Keratinocyte (primary cell): ENCODE measurements at regions not wholly inside any gene's neighbourhood (a gene's known extent, or its start where the extent isn't known, plus 50 kb on each side); places are given as distances from the start of the nearest gene placed in this dataset.

Experiments
- DNase-seq: peaks from one replicate; pipeline ENCODE4 v3.0.0-alpha.2; 2011; ENCODE audit warnings: low read depth, missing footprints, low spot score
- FAIRE-seq: peaks from 2 replicates; lab custom pipeline; 2011; peaks lifted over from hg19 to GRCh38; lab: Jason Lieb, UNC
- H2AFZ ChIP-seq: 2 replicates; pipeline ENCODE4 v1.6.0; 2012; ENCODE audit warnings: low read length, control low read depth, inconsistent platforms; ENCODE audit not compliant: control insufficient read depth
- H3K27ac ChIP-seq: 2 replicates; pipeline ENCODE4 v1.5.1; 2011; ENCODE audit warnings: low read length; ENCODE audit not compliant: control insufficient read depth, insufficient read depth
- H3K27me3 ChIP-seq: 3 replicates; pipeline ENCODE4 v1.6.0; 2011; ENCODE audit warnings: low read length; ENCODE audit not compliant: control insufficient read depth, insufficient read depth; ENCODE audit errors: extremely low read depth
- H3K36me3 ChIP-seq, 2 experiments: 2 replicates in 1 of 2; 3 replicates in 1 of 2; pipeline ENCODE4 v1.5.1; 2011; ENCODE audit warnings: low read length in 2 of 2, mild to moderate bottlenecking in 1 of 2; ENCODE audit not compliant: control insufficient read depth in 2 of 2, insufficient read depth in 2 of 2; ENCODE audit errors: extremely low read depth in 1 of 2
- H3K4me1 ChIP-seq: 3 replicates; pipeline ENCODE4 v1.5.1; 2011; ENCODE audit warnings: low read length; ENCODE audit not compliant: control insufficient read depth, insufficient read depth; ENCODE audit errors: extremely low read depth
- H3K4me2 ChIP-seq: 3 replicates; pipeline ENCODE4 v1.6.0; 2011; ENCODE audit warnings: low read depth, low read length; ENCODE audit not compliant: control insufficient read depth, insufficient read depth; ENCODE audit errors: extremely low read depth
- H3K4me3 ChIP-seq, 3 experiments: fragments of 200-600 bp in 1 of 3; sonication (generic) in 1 of 3; 2 replicates in 2 of 3; 3 replicates in 1 of 3; pipeline ENCODE4 v1.5.1; 2011 to 2016; ENCODE audit warnings: low read length in 3 of 3, mild to moderate bottlenecking in 3 of 3, control low read depth in 2 of 3, inconsistent platforms in 1 of 3, low read depth in 1 of 3, mixed read lengths in 1 of 3, mixed run types in 1 of 3, moderate library complexity in 1 of 3; ENCODE audit not compliant: control insufficient read depth in 2 of 3, insufficient read depth in 2 of 3; ENCODE audit errors: extremely low read depth in 1 of 3
- H3K79me2 ChIP-seq: 2 replicates; pipeline ENCODE4 v1.6.0; 2012; ENCODE audit warnings: low read length; ENCODE audit not compliant: control insufficient read depth, insufficient read depth
- H3K9ac ChIP-seq: 3 replicates; pipeline ENCODE4 v1.6.0; 2011; ENCODE audit warnings: low read length; ENCODE audit not compliant: control insufficient read depth, insufficient read depth; ENCODE audit errors: extremely low read depth
- H3K9me1 ChIP-seq: 3 replicates; pipeline ENCODE4 v1.6.0; 2011; ENCODE audit warnings: low read length; ENCODE audit not compliant: control insufficient read depth, insufficient read depth; ENCODE audit errors: extremely low read depth
- H3K9me3 ChIP-seq: 2 replicates; pipeline ENCODE4 v1.5.1; 2012; ENCODE audit warnings: low read depth, low read length; ENCODE audit not compliant: control insufficient read depth
- H4K20me1 ChIP-seq: 3 replicates; pipeline ENCODE4 v1.6.0; 2011; ENCODE audit warnings: low read length; ENCODE audit not compliant: control insufficient read depth, insufficient read depth; ENCODE audit errors: extremely low read depth
- EZH2 ChIP-seq: IDR thresholded peaks from one replicate; pipeline ENCODE4 v1.6.1; 2012; ENCODE audit warnings: inconsistent platforms, mild to moderate bottlenecking, low read length, moderate library complexity
- dilution Hi-C: fragments of 300-500 bp; cut with MboI; formaldehyde crosslinking; loops from one replicate; pipeline ENCODE4 v1.7.0; 2020; ENCODE audit warnings: low sequenced_read_pairs; ENCODE audit not compliant: extremely low pct_ligation_motif_present
- TF ChIP-seq, protein P1 (sequence below), 3 experiments: IDR thresholded peaks in 1 of 3; conservative IDR thresholded peaks in 1 of 3; optimal IDR thresholded peaks in 1 of 3; 2 replicates in 2 of 3; 3 replicates in 1 of 3; pipeline versions ENCODE3 to v1.5.1; 2011; ENCODE audit warnings: low read length in 3 of 3, mild to moderate bottlenecking in 3 of 3, moderate library complexity in 2 of 3, control low read depth in 1 of 3, inconsistent platforms in 1 of 3; ENCODE audit not compliant: insufficient read depth in 2 of 3; ENCODE audit errors: extremely low read depth in 1 of 3

DNA sequence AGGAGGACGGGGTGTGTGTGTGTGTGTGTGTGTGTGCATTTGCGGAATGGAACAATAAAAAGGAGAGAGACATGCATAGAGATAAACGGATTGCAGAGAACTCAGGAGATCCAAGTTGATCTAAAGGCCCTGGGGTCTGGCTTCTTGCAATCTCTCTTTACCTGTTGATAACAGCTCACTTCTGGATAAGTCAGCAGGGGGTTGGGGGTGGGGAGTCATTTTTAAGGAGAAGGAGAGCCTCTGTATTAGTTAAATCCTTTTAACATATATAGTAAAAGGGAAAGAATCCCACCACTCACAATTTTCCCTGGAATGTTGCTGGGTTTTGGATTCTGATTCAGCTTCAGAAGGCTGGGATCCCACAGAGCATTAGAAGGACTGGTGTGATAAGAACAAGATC is 87.5 kb upstream of the MITF start:
- Histone ChIP-seq H3K79me2 (no peaks in the 10 kb centered on the region), H4K20me1 (no peaks in the 10 kb centered on the region), H3K27me3 (no peaks in the 10 kb centered on the region), H3K4me3 (no peak overlapping the region), H2AFZ (no peak overlapping the region), H3K36me3 (no peaks in the 10 kb centered on the region), H3K4me1 (peaks cover 13% of the 10 kb centered on the region), H3K9me1 (no peaks in the 10 kb centered on the region), H3K9me3 (no peaks in the 10 kb centered on the region), H3K27ac (no peak overlapping the region), H3K9ac (no peak overlapping the region), H3K4me2 (no peak overlapping the region)
- DNase-seq (no peak), FAIRE-seq (no peak)
- dilution Hi-C loops: no loop called here
- TF ChIP-seq, protein P1, sequence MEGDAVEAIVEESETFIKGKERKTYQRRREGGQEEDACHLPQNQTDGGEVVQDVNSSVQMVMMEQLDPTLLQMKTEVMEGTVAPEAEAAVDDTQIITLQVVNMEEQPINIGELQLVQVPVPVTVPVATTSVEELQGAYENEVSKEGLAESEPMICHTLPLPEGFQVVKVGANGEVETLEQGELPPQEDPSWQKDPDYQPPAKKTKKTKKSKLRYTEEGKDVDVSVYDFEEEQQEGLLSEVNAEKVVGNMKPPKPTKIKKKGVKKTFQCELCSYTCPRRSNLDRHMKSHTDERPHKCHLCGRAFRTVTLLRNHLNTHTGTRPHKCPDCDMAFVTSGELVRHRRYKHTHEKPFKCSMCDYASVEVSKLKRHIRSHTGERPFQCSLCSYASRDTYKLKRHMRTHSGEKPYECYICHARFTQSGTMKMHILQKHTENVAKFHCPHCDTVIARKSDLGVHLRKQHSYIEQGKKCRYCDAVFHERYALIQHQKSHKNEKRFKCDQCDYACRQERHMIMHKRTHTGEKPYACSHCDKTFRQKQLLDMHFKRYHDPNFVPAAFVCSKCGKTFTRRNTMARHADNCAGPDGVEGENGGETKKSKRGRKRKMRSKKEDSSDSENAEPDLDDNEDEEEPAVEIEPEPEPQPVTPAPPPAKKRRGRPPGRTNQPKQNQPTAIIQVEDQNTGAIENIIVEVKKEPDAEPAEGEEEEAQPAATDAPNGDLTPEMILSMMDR (optimal IDR thresholded peaks at IDR 0.05 in 1 of 3, IDR thresholded peaks at IDR 0.05 in 1 of 3, conservative IDR thresholded peaks at IDR 0.05 in 1 of 3; ENCODE audit: extremely low read depth in 1 of 3, insufficient read depth in 2 of 3, low read length in 3 of 3): no peak
- TF ChIP-seq EZH2: no peak

DNA sequence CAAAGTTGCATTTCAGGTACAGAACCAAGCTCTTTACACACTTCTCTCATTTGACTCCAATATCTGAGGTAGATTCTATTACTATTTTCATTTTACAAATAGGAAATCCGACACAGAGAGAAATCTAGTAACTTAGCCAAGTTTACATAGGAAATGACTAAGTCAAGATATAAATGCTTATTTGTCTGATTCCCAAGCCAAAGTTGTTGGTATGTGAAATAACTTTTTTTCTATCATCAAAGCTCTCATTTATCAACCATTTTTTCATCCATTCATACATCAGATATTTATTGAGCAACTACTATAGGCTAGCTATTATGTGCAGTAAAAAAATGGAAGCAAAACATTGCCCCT is 89.2 kb upstream of the MITF start:
- dilution Hi-C loops: no loop called here
- H3K4me3 ChIP-seq: no peak overlapping the region
- TF ChIP-seq EZH2: no peak
- TF ChIP-seq, protein P1 (optimal IDR thresholded peaks at IDR 0.05 in 1 of 3, IDR thresholded peaks at IDR 0.05 in 1 of 3, conservative IDR thresholded peaks at IDR 0.05 in 1 of 3; ENCODE audit: extremely low read depth in 1 of 3, insufficient read depth in 2 of 3, low read length in 3 of 3): no peak
- peak overlapping the region; percentile 7 for H3K4me2 ChIP-seq
- no peaks in the 10 kb centered on the region for H3K9me3 ChIP-seq
- no peak overlapping the region for H3K9ac ChIP-seq
- DNase-seq (no peak), FAIRE-seq (no peak)
- peak overlapping the region; percentile 6 for H2AFZ ChIP-seq
- no peaks in the 10 kb centered on the region for H3K36me3 ChIP-seq
- peaks cover 13% of the 10 kb centered on the region for H3K4me1 ChIP-seq
- H3K27ac ChIP-seq: no peak overlapping the region
- no peaks in the 10 kb centered on the region for H3K27me3 ChIP-seq
- H4K20me1 ChIP-seq: no peaks in the 10 kb centered on the region
- no peaks in the 10 kb centered on the region for H3K9me1 ChIP-seq
- no peaks in the 10 kb centered on the region for H3K79me2 ChIP-seq
